Gastrocnemius medialis (tissue), 4 donors: ENCODE measurements at regions not wholly inside any gene's neighbourhood (a gene's known extent, or its start where the extent isn't known, plus 50 kb on each side); places are given as distances from the start of the nearest gene placed in this dataset.
A peak's percentile ranks its signal among the peaks of the same experiment; 100 is the strongest.

Source experiments
- ATAC-seq, 2 donors: fragments of 150-250 bp; one replicate each; pipeline ENCODE4 v1.9.1; 2016
- DNase-seq, 2 donors: peaks; one replicate each; pipeline ENCODE4 v3.0.0-alpha.2; 2019
- H3K27ac ChIP-seq, 4 donors: fragments of 200-600 bp; sonication (generic); 1 replicate in 1 of 4; 2 replicates in 3 of 4; pipeline ENCODE4 v1.5.1; 2016 to 2018; ENCODE audit warnings: mild to moderate bottlenecking in 2 of 4, moderate library complexity in 1 of 4
- H3K27me3 ChIP-seq, 3 donors: fragments of 200-600 bp; sonication (generic) in 2 of 3; 1 replicate in 1 of 3; 2 replicates in 2 of 3; pipeline versions ENCODE4 v1.5.1 to v1.6.0; 2016 to 2019; ENCODE audit warnings: mild to moderate bottlenecking in 1 of 3, moderate library complexity in 1 of 3
- H3K36me3 ChIP-seq, 2 donors: fragments of 200-600 bp; sonication (generic) in 1 of 2; one replicate each; pipeline ENCODE4 v1.5.1; 2017 to 2018
- H3K4me1 ChIP-seq, 2 donors: fragments of 200-600 bp; sonication (generic) in 1 of 2; one replicate each; pipeline ENCODE4 v1.5.1; 2016 to 2017; ENCODE audit warnings: mild to moderate bottlenecking in 2 of 2
- H3K4me3 ChIP-seq, 4 donors: fragments of 200-600 bp; sonication (generic) in 3 of 4; 1 replicate in 1 of 4; 2 replicates in 3 of 4; pipeline ENCODE4 v1.5.1; 2016 to 2019; ENCODE audit warnings: mild to moderate bottlenecking in 2 of 4
- H3K9me3 ChIP-seq, 3 donors: fragments of 200-600 bp; sonication (generic) in 2 of 3; 1 replicate in 1 of 3; 2 replicates in 2 of 3; pipeline ENCODE4 v1.5.1; 2016 to 2019
- CTCF ChIP-seq, 5 experiments: fragments of 450-650 bp in 3 of 5; fragments of 200-600 bp in 2 of 5; sonication (generic) in 2 of 5; IDR thresholded peaks in 4 of 5; conservative IDR thresholded peaks in 1 of 5; 1 replicate in 4 of 5; 2 replicates in 1 of 5; pipeline ENCODE4 v1.5.1; 2016 to 2019; ENCODE audit warnings: antibody characterized with exemption in 5 of 5, mild to moderate bottlenecking in 3 of 5, moderate library complexity in 3 of 5
- POLR2A ChIP-seq, 2 donors: fragments of 450-650 bp; IDR thresholded peaks; one replicate each; pipeline ENCODE4 v1.6.1; 2017; ENCODE audit warnings: antibody characterized with exemption in 2 of 2, mild to moderate bottlenecking in 2 of 2, moderate library complexity in 2 of 2
- in situ Hi-C, 4 donors: fragments of 200-750 bp; cut with MboI; loops; one replicate each; pipeline versions ENCODE4 v1.15.0 to v1.8.0; 2017; ENCODE audit warnings: low sequenced_read_pairs in 4 of 4
- intact Hi-C: fragments of 100-400 bp; cut with DNase I; formaldehyde crosslinking; loops from one replicate; pipeline ENCODE4 v1.15.1; 2023; ENCODE audit warnings: low total_unique reads

GRCh38 chr5:135741040-135741439 is 93.4 kb upstream of the SLC25A48 start:
- TF ChIP-seq CTCF (IDR thresholded peaks at IDR 0.05 in 4 of 5, conservative IDR thresholded peaks at IDR 0.05 in 1 of 5) (no peak), POLR2A (IDR thresholded peaks at IDR 0.05) (no peak)
- Histone ChIP-seq H3K27ac (no peak overlapping the region), H3K4me3 (no peak overlapping the region), H3K36me3 (no peaks in the 10 kb centered on the region), H3K27me3 (no peaks in the 10 kb centered on the region), H3K4me1 (no peaks in the 10 kb centered on the region), H3K9me3 (no peaks in the 10 kb centered on the region)
- no peak for DNase-seq
- ATAC-seq = no peak
- intact Hi-C loops (no loop called here), in situ Hi-C loops (no loop called here)

- H3K27me3 ChIP-seq = no peaks in the 10 kb centered on the region
- H3K27ac ChIP-seq = no peak overlapping the region
- H3K4me3 ChIP-seq = no peak overlapping the region
- ATAC-seq (no peak), DNase-seq (no peak)
- intact Hi-C loops (no loop called here), in situ Hi-C loops (no loop called here)
- no peaks in the 10 kb centered on the region for H3K9me3 ChIP-seq
- no peaks in the 10 kb centered on the region for H3K4me1 ChIP-seq
- no peaks in the 10 kb centered on the region for H3K36me3 ChIP-seq
- no peak for TF ChIP-seq CTCF (IDR thresholded peaks at IDR 0.05 in 4 of 5, conservative IDR thresholded peaks at IDR 0.05 in 1 of 5)
- no peak for TF ChIP-seq POLR2A (IDR thresholded peaks at IDR 0.05)
These were observed 94.0 kb upstream of the SLC25A48 start for GRCh38 chr5:135740475-135740874.

DNA sequence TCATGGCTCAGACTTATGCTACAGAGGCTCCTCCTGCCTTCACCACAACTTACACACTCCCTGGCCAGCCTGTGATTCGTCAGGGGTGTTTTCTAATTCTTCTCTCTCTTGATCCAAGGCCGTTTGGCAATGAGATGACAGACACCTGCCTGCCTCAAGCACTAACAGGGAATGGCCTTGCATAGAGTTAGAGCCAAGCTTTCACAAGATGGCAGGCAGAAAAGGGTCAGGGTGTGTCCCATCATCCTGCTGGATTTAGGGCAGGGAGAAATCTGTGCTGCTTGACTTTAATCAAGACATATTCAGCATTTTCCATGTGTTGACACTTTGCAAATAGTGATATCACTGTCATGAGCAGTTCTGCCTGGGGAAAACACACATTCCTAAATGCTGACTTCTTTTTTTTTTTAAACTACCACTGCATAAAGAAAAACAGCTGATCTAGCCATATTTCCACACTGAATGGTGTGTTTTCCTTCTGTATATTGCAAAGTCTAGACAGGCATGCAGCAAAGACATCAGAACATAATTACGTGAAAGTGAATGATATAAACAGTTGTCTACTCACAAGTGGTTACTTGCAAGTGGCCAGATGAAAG is 95.0 kb upstream of the SLC25A48 start:
- H3K27me3 ChIP-seq = no peaks in the 10 kb centered on the region
- intact Hi-C loops = no loop called here
- no peaks in the 10 kb centered on the region for H3K36me3 ChIP-seq
- ATAC-seq (peak in 1 of 2 donors; percentile 52), DNase-seq (no peak)
- H3K4me3 ChIP-seq = no peak overlapping the region
- no peak overlapping the region for H3K27ac ChIP-seq
- no peak for TF ChIP-seq POLR2A (IDR thresholded peaks at IDR 0.05)
- TF ChIP-seq CTCF (IDR thresholded peaks at IDR 0.05 in 4 of 5, conservative IDR thresholded peaks at IDR 0.05 in 1 of 5) = no peak
- no peaks in the 10 kb centered on the region for H3K4me1 ChIP-seq
- H3K9me3 ChIP-seq = no peaks in the 10 kb centered on the region
- in situ Hi-C loops = no loop called here

DNA sequence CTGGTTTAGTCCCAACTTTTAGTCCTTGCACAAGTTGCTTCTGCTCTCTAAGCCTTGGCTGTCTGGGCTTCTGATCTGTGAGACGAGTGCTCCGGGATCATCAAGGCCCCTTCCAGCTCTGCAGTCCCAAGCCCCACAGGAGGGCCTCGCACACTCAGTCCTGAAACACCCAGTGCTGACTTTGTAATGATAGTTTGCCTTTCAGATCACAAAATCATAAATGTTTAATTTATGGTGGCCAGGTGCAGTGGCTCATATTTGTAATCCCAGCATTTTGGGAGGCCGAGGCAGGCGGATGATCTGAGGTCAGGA is 95.9 kb upstream of the SLC25A48 start:
- no peaks in the 10 kb centered on the region for H3K9me3 ChIP-seq
- H3K27ac ChIP-seq = no peak overlapping the region
- no peak overlapping the region for H3K4me3 ChIP-seq
- no peak for ATAC-seq
- no peak for DNase-seq
- no peaks in the 10 kb centered on the region for H3K27me3 ChIP-seq
- TF ChIP-seq POLR2A (IDR thresholded peaks at IDR 0.05) (no peak), CTCF (IDR thresholded peaks at IDR 0.05 in 4 of 5, conservative IDR thresholded peaks at IDR 0.05 in 1 of 5) (no peak)
- H3K36me3 ChIP-seq = no peaks in the 10 kb centered on the region
- in situ Hi-C loops = no loop called here
- intact Hi-C loops = no loop called here
- no peaks in the 10 kb centered on the region for H3K4me1 ChIP-seq
